Ectodermal cell (in vitro differentiated cells): ENCODE measurements at regions not wholly inside any gene's neighbourhood (a gene's known extent, or its start where the extent isn't known, plus 50 kb on each side); places are given as distances from the start of the nearest gene placed in this dataset.
"Not testable (repeated sequence)": the region's sequence is repeated elsewhere in the genome, so short reads cannot be mapped to it uniquely, and the experiment has no call there.

Experiments
- H3K27ac ChIP-seq: 2 replicates; pipeline ENCODE4 v1.7.0; 2013; ENCODE audit warnings: mild to moderate bottlenecking, low read depth, low read length; ENCODE audit not compliant: insufficient read depth, poor library complexity, severe bottlenecking
- H3K27me3 ChIP-seq: 2 replicates; pipeline ENCODE4 v1.7.0; 2013; ENCODE audit warnings: mild to moderate bottlenecking, low read length; ENCODE audit not compliant: insufficient read depth, control insufficient read depth, poor library complexity, severe bottlenecking
- H3K36me3 ChIP-seq: one replicate; pipeline ENCODE4 v1.7.0; 2013; ENCODE audit warnings: low read length; ENCODE audit not compliant: control insufficient read depth, insufficient read depth
- H3K4me1 ChIP-seq: one replicate; pipeline ENCODE4 v1.7.0; 2013; ENCODE audit warnings: low read length; ENCODE audit not compliant: control insufficient read depth, insufficient read depth
- H3K4me3 ChIP-seq: 2 replicates; pipeline ENCODE4 v1.7.0; 2013; ENCODE audit warnings: low read depth, low read length, control low read depth; ENCODE audit not compliant: insufficient read depth
- H3K9me3 ChIP-seq: 2 replicates; pipeline ENCODE4 v1.7.0; 2013; ENCODE audit warnings: mild to moderate bottlenecking, low read length, moderate library complexity; ENCODE audit not compliant: control insufficient read depth
- WGBS, 2 experiments: methylation state at CpG; one replicate each; pipeline ENCODE4 v1.1.7; 2013; ENCODE audit warnings: missing lambda C conversion rate in 2 of 2; 5-methylcytosine and 5-hydroxymethylcytosine counted together

GRCh38 chr15:70234256-70234905 lies 136.7 kb upstream of the TLE3 start:
- 88 to 92% methylated on average over 9 of the region's 9 CpGs for WGBS, 2 experiments
- Histone ChIP-seq H3K27ac (no peak overlapping the region), H3K27me3 (no peaks in the 10 kb centered on the region), H3K36me3 (no peaks in the 10 kb centered on the region), H3K4me1 (no peaks in the 10 kb centered on the region), H3K4me3 (no peak overlapping the region), H3K9me3 (peaks cover 2% of the 10 kb centered on the region)

- 89 to 92% methylated on average over 1 of the region's 1 CpG for WGBS, 2 experiments
- Histone ChIP-seq H3K4me3 (no peak overlapping the region), H3K4me1 (no peaks in the 10 kb centered on the region), H3K27me3 (no peaks in the 10 kb centered on the region), H3K27ac (no peak overlapping the region), H3K36me3 (no peaks in the 10 kb centered on the region), H3K9me3 (peaks cover 2% of the 10 kb centered on the region)
Measured at GRCh38 chr15:70231484-70231883, 133.8 kb upstream of the TLE3 start.

DNA sequence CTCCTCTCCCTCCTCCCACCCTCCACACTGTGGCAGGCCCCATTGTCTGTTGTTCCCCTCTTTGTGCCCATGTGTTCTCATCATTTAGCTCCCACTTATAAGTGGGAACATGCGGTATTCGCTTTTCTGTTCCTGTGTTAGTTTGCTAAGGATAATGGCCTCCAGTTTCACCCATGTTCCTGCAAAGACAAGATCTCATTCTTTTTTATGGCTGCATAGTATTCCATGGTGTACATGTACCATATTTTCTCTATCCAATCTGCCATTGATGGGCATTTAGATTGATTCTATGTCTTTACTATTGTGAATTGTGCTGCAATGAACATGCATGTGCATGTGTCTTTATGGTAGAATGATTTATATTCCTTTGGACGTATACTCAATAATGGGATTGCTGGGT lies 130.2 kb upstream of the TLE3 start:
- not testable (repeated sequence) for H3K36me3 ChIP-seq, H3K4me1 ChIP-seq, H3K27me3 ChIP-seq, H3K9me3 ChIP-seq, H3K4me3 ChIP-seq, H3K27ac ChIP-seq
- 87 to 100% methylated on average over 3 of the region's 3 CpGs for WGBS, 2 experiments

- no peak overlapping the region for H3K27ac ChIP-seq
- H3K36me3 ChIP-seq = no peaks in the 10 kb centered on the region
- peaks cover 10% of the 10 kb centered on the region for H3K4me1 ChIP-seq
- H3K27me3 ChIP-seq = no peaks in the 10 kb centered on the region
- H3K9me3 ChIP-seq = peaks cover 2% of the 10 kb centered on the region
- 37 to 47% methylated on average over 1 of the region's 1 CpG for WGBS, 2 experiments
- H3K4me3 ChIP-seq = no peak overlapping the region
Measured at GRCh38 chr15:70227147-70227546, 129.4 kb upstream of the TLE3 start.

GRCh38 chr15:70226337-70226980 lies 128.7 kb upstream of the TLE3 start:
- Histone ChIP-seq H3K4me1 (peaks cover 10% of the 10 kb centered on the region), H3K27ac (no peak overlapping the region), H3K27me3 (no peaks in the 10 kb centered on the region), H3K9me3 (peaks cover 2% of the 10 kb centered on the region), H3K36me3 (no peaks in the 10 kb centered on the region), H3K4me3 (no peak overlapping the region)
- 93 to 96% methylated on average over 11 to 12 of the region's 12 CpGs for WGBS, 2 experiments

- Histone ChIP-seq H3K27ac (no peak overlapping the region), H3K36me3 (no peaks in the 10 kb centered on the region), H3K27me3 (no peaks in the 10 kb centered on the region), H3K4me3 (no peak overlapping the region), H3K9me3 (peaks cover 2% of the 10 kb centered on the region), H3K4me1 (peaks cover 10% of the 10 kb centered on the region)
- WGBS, 2 experiments = 93% methylated on average over 8 to 9 of the region's 9 CpGs
Measured at GRCh38 chr15:70225416-70225815, 127.7 kb upstream of the TLE3 start.

DNA sequence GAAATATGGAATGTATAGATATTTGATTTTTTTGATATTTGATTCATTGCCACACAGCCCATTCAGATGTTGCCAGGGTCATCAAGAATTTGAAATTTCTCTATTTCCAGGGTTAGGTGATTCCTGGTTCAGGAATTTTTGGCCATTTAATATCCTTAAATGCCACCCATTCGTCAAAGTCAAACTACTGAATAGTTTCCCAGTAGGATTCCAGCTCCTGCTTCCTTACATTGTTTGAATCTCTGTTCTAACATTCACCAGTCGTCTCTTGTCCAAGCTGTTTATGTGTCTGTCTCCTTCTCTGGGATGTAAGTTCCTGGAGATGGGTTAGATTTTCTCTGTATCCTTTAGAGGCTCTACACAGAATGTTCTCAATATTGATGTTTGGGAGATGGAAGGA lies 124.9 kb upstream of the TLE3 start:
- H3K4me3 ChIP-seq = no peak overlapping the region
- peaks cover 32% of the 10 kb centered on the region for H3K4me1 ChIP-seq
- WGBS, 2 experiments = 49 to 68% methylated on average over 2 of the region's 2 CpGs
- no peak overlapping the region for H3K27ac ChIP-seq
- H3K9me3 ChIP-seq = no peaks in the 10 kb centered on the region
- no peaks in the 10 kb centered on the region for H3K36me3 ChIP-seq
- no peaks in the 10 kb centered on the region for H3K27me3 ChIP-seq

- 90 to 92% methylated on average over 6 of the region's 6 CpGs for WGBS, 2 experiments
Measured at GRCh38 chr15:70220490-70221096, 122.9 kb upstream of the TLE3 start.

GRCh38 chr15:70219966-70220365 lies 122.2 kb upstream of the TLE3 start:
- H3K27ac ChIP-seq = no peak overlapping the region
- no peaks in the 10 kb centered on the region for H3K36me3 ChIP-seq
- no peaks in the 10 kb centered on the region for H3K27me3 ChIP-seq
- H3K4me1 ChIP-seq = peaks cover 36% of the 10 kb centered on the region
- 92 to 93% methylated on average over 6 of the region's 6 CpGs for WGBS, 2 experiments
- H3K4me3 ChIP-seq = no peak overlapping the region
- H3K9me3 ChIP-seq = no peaks in the 10 kb centered on the region

More at GRCh38 chr15:70220490-70221096, 122.9 kb upstream of the TLE3 start:
- Histone ChIP-seq H3K4me3 (no peak overlapping the region), H3K36me3 (no peaks in the 10 kb centered on the region), H3K27me3 (no peaks in the 10 kb centered on the region), H3K9me3 (no peaks in the 10 kb centered on the region), H3K27ac (no peak overlapping the region), H3K4me1 (peaks cover 36% of the 10 kb centered on the region)

DNA sequence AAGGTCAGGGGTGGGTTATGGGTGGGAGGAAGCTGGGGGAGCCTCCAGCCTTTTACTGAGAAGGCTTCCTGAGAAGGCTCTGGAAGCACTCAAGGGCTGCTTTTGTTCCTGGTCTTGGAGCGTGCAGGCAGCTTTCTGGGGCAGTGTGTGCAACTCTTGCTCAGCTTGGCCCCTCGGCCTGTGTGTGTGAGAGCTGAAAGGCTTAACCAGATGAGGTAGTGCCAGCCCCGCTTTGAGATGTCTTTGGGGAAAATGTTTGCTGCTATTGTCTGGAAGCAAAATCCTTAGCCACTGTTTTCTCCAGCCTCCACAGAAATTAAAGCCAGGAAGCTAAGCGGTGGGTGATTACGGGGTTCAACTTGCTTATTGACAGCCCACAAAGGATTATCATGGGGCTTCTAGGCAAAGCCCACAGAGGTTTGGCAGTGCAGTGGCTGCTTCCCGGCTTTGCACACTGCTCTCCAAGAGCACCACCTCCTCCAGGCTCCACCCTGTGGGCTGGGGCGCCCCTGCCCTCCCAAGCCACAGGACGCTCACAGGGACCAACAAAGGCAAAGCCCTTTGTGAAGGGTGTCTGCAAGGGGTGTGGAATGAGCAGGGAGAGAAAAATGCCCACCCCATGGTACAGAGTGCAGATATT lies 121.7 kb upstream of the TLE3 start:
- WGBS, 2 experiments = 59 to 60% methylated on average over 8 of the region's 8 CpGs
- no peaks in the 10 kb centered on the region for H3K9me3 ChIP-seq
- peak overlapping the region; percentile 17 for H3K27ac ChIP-seq
- H3K4me3 ChIP-seq = no peak overlapping the region
- no peaks in the 10 kb centered on the region for H3K36me3 ChIP-seq
- peaks cover 36% of the 10 kb centered on the region for H3K4me1 ChIP-seq
- H3K27me3 ChIP-seq = no peaks in the 10 kb centered on the region
